PC-9 (cell line): ENCODE measurements at regions not wholly inside any gene's neighbourhood (a gene's known extent, or its start where the extent isn't known, plus 50 kb on each side); places are given as distances from the start of the nearest gene placed in this dataset.

ENCODE experiments used
- BruUV-seq: library from RNA; stranded (reverse); fragments of 400-500 nt; replicated peaks from 2 replicates; lab custom pipeline; 2021; lab: Mats Ljungman, UMichigan
- CTCF ChIA-PET: fragments of 300-600 bp; sonication (Branson Sonifier 250); formaldehyde crosslinking; loops from one replicate; lab custom pipeline; 2022; ENCODE audit warnings: antibody characterized with exemption; lab: Charles Lee
- POLR2A ChIA-PET: fragments of 300-600 bp; sonication (Branson Sonifier 250); formaldehyde crosslinking; loops from one replicate; lab custom pipeline; 2022; ENCODE audit warnings: antibody characterized with exemption; ENCODE audit not compliant: unreplicated experiment; lab: Charles Lee
- DNase-seq, 2 experiments: peaks; one replicate each; pipeline versions ENCODE4 v3.0.0 to v3.0.0-alpha.2; 2015 to 2022; ENCODE audit warnings: mixed read lengths in 1 of 2
- H2AFZ ChIP-seq: fragments of 200-600 bp; sonication (generic); 2 replicates; pipeline ENCODE4 v1.8.1; 2017; ENCODE audit warnings: antibody characterized with exemption
- H3F3A ChIP-seq: fragments of 200-600 bp; sonication (generic); 2 replicates; pipeline ENCODE4 v1.8.1; 2017; ENCODE audit warnings: antibody characterized with exemption, mild to moderate bottlenecking, low read depth; ENCODE audit not compliant: insufficient read depth
- H3K27ac ChIP-seq: fragments of 200-600 bp; sonication (generic); 2 replicates; pipeline ENCODE4 v1.6.1; 2016; ENCODE audit warnings: mixed run types
- H3K27me3 ChIP-seq: fragments of 200-600 bp; sonication (generic); 2 replicates; pipeline ENCODE4 v1.6.1; 2016; ENCODE audit warnings: low read depth, mixed run types; ENCODE audit not compliant: insufficient read depth
- H3K36me3 ChIP-seq: fragments of 200-600 bp; sonication (generic); 2 replicates; pipeline ENCODE4 v1.6.1; 2016; ENCODE audit warnings: low read depth, mixed run types
- H3K4me1 ChIP-seq: fragments of 200-600 bp; sonication (generic); replicated peaks from 2 replicates; pipeline ENCODE4 v1.6.1; 2016; ENCODE audit warnings: mixed run types; ENCODE audit not compliant: insufficient read depth
- H3K4me2 ChIP-seq: fragments of 200-600 bp; sonication (generic); 2 replicates; pipeline ENCODE4 v1.6.1; 2017; ENCODE audit warnings: mixed run types
- H3K4me3 ChIP-seq: fragments of 200-600 bp; sonication (generic); 2 replicates; pipeline ENCODE4 v1.6.1; 2016; ENCODE audit warnings: mixed run types
- H3K79me2 ChIP-seq: fragments of 200-600 bp; sonication (generic); 2 replicates; pipeline ENCODE4 v1.6.1; 2017; ENCODE audit warnings: low read depth, mixed run types
- H3K9me2 ChIP-seq: fragments of 200-600 bp; sonication (generic); 2 replicates; pipeline ENCODE4 v1.8.1; 2017; ENCODE audit warnings: mild to moderate bottlenecking; ENCODE audit not compliant: insufficient read depth
- H3K9me3 ChIP-seq: fragments of 200-600 bp; sonication (generic); 2 replicates; pipeline ENCODE4 v1.8.1; 2016; ENCODE audit warnings: low read depth; ENCODE audit not compliant: insufficient read depth
- H4K20me1 ChIP-seq: fragments of 200-600 bp; sonication (generic); 2 replicates; pipeline ENCODE4 v1.8.1; 2017; ENCODE audit not compliant: insufficient read depth
- CTCF ChIP-seq: fragments of 200-600 bp; sonication (generic); conservative IDR thresholded peaks from 2 replicates; pipeline ENCODE4 v1.6.1; 2017; ENCODE audit warnings: mixed run types, antibody characterized with exemption, mild to moderate bottlenecking, moderate library complexity
- EZH2 ChIP-seq: fragments of 200-600 bp; sonication (generic); IDR thresholded peaks from 2 replicates; pipeline ENCODE4 v1.8.0; 2017; ENCODE audit warnings: antibody characterized with exemption, low read depth
- intact Hi-C: fragments of 100-400 bp; cut with micrococcal nuclease; formaldehyde crosslinking; loops from one replicate; pipeline ENCODE4 v1.10.0; 2022; ENCODE audit not compliant: unreplicated experiment

GRCh38 chr18:1573732-1574131 is 669.1 kb downstream of the ADCYAP1 start:
- Histone ChIP-seq H3K4me3 (no peak overlapping the region), H2AFZ (no peak overlapping the region), H4K20me1 (no peaks in the 10 kb centered on the region), H3K4me1 (no peaks in the 10 kb centered on the region), H3K36me3 (no peaks in the 10 kb centered on the region), H3K9me3 (no peaks in the 10 kb centered on the region), H3K27ac (no peak overlapping the region), H3K9me2 (peaks cover 7% of the 10 kb centered on the region; the same call in 1 of the 2 replicates), H3K27me3 (no peaks in the 10 kb centered on the region), H3F3A (no peaks in the 10 kb centered on the region), H3K4me2 (no peak overlapping the region), H3K79me2 (no peaks in the 10 kb centered on the region)
- DNase-seq, result no peak
- intact Hi-C loops, result no loop called here
- CTCF ChIA-PET, result no interaction called here
- POLR2A ChIA-PET, result interaction anchor here (0.7 kb wide), 1 partner anchor 111 kb away, joined by 5 read pairs; no protein-coding TSS in a partner anchor
- TF ChIP-seq CTCF, result no peak
- no peak for TF ChIP-seq EZH2
- no TSS peak for BruUV-seq

- CTCF ChIA-PET, result interaction anchor here (0.8 kb wide), 1 partner anchor 31 kb away, joined by 3 read pairs; no protein-coding TSS in a partner anchor
- TF ChIP-seq CTCF, result no peak
- no peak for TF ChIP-seq EZH2
- no TSS peak for BruUV-seq
Observed at GRCh38 chr18:1575084-1575483, 670.4 kb downstream of the ADCYAP1 start.

DNA sequence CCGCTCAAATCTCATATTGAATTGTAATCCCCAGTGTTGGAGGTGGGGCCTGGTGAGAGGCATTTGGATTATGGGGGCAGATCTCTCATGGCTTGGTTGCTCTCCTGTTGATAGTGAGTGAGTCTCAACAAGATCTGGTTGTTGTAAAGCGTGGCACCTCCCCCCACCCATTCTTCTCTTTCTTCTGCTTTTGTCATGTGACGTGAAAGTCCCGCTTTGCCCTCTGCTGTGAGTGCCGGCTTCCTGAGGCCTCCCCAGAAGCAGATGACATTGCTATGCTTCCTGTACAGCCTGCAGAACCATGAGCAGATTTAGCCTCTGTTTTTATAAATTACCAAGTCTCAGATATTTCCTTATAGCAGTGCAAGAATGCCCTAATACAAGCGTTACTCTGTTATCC is 673.8 kb downstream of the ADCYAP1 start:
- H3K4me1 ChIP-seq, result no peaks in the 10 kb centered on the region
- ChIA-PET CTCF (no interaction called here), POLR2A (no interaction called here)
- intact Hi-C loops, result no loop called here
- no peaks in the 10 kb centered on the region for H4K20me1 ChIP-seq
- H3K79me2 ChIP-seq, result no peaks in the 10 kb centered on the region
- H3K9me3 ChIP-seq, result no peaks in the 10 kb centered on the region
- H3F3A ChIP-seq, result no peaks in the 10 kb centered on the region
- TF ChIP-seq EZH2 (no peak), CTCF (no peak)
- H3K27ac ChIP-seq, result no peak overlapping the region
- H3K27me3 ChIP-seq, result no peaks in the 10 kb centered on the region
- no peaks in the 10 kb centered on the region for H3K36me3 ChIP-seq
- BruUV-seq, result no TSS peak
- H3K4me3 ChIP-seq, result no peak overlapping the region
- H3K4me2 ChIP-seq, result no peak overlapping the region
- no peaks in the 10 kb centered on the region for H3K9me2 ChIP-seq
- no peak overlapping the region for H2AFZ ChIP-seq
- DNase-seq, result no peak

More at GRCh38 chr18:1575084-1575483, 670.4 kb downstream of the ADCYAP1 start:
- H3K9me3 ChIP-seq, result no peaks in the 10 kb centered on the region
- H3K27me3 ChIP-seq, result no peaks in the 10 kb centered on the region
- H3K9me2 ChIP-seq, result peaks cover 7% of the 10 kb centered on the region; the same call in 1 of the 2 replicates
- no peak overlapping the region for H3K4me3 ChIP-seq
- H2AFZ ChIP-seq, result no peak overlapping the region
- no peaks in the 10 kb centered on the region for H4K20me1 ChIP-seq
- intact Hi-C loops, result no loop called here
- no peak overlapping the region for H3K27ac ChIP-seq
- POLR2A ChIA-PET, result no interaction called here
- DNase-seq, result no peak
- H3K4me2 ChIP-seq, result no peak overlapping the region
- H3K36me3 ChIP-seq, result no peaks in the 10 kb centered on the region
- no peaks in the 10 kb centered on the region for H3K4me1 ChIP-seq
- no peaks in the 10 kb centered on the region for H3K79me2 ChIP-seq
- no peaks in the 10 kb centered on the region for H3F3A ChIP-seq
